ENCODE measurements at regions not wholly inside any gene's neighbourhood (a gene's known extent, or its start where the extent isn't known, plus 50 kb on each side); places are given as distances from the start of the nearest gene placed in this dataset.
"Not testable (repeated sequence)": the region's sequence is repeated elsewhere in the genome, so short reads cannot be mapped to it uniquely, and the experiment has no call there.

DNA sequence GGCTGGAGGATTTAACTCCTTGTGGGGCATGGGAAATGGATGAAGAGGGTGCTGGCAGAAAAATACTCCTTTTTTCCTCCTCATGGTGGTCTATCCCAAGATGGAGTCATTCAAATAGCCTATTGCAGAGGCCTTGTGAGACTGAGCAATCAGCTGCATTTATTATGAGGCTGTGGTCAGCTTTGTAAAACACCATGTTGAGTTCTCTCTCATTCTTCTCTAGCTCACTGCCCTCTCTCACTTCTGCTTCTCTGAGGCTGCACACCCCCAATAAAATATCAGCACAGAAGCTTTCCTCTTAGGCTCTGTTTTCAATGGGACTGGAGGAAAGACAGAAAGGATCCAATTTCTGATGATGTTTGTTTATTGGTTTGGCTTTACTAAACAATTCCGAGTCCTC is 467.1 kb downstream of the ADCYAP1 start (continued):
- TF ChIP-seq, protein P1, sequence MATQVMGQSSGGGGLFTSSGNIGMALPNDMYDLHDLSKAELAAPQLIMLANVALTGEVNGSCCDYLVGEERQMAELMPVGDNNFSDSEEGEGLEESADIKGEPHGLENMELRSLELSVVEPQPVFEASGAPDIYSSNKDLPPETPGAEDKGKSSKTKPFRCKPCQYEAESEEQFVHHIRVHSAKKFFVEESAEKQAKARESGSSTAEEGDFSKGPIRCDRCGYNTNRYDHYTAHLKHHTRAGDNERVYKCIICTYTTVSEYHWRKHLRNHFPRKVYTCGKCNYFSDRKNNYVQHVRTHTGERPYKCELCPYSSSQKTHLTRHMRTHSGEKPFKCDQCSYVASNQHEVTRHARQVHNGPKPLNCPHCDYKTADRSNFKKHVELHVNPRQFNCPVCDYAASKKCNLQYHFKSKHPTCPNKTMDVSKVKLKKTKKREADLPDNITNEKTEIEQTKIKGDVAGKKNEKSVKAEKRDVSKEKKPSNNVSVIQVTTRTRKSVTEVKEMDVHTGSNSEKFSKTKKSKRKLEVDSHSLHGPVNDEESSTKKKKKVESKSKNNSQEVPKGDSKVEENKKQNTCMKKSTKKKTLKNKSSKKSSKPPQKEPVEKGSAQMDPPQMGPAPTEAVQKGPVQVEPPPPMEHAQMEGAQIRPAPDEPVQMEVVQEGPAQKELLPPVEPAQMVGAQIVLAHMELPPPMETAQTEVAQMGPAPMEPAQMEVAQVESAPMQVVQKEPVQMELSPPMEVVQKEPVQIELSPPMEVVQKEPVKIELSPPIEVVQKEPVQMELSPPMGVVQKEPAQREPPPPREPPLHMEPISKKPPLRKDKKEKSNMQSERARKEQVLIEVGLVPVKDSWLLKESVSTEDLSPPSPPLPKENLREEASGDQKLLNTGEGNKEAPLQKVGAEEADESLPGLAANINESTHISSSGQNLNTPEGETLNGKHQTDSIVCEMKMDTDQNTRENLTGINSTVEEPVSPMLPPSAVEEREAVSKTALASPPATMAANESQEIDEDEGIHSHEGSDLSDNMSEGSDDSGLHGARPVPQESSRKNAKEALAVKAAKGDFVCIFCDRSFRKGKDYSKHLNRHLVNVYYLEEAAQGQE (IDR thresholded peaks at IDR 0.05; ENCODE audit: low read depth, low read length): no peak
- TF ChIP-seq CHD2 (IDR thresholded peaks at IDR 0.05; ENCODE audit: low read length, partially characterized antibody) (no peak), POLR2AphosphoS5 (IDR thresholded peaks at IDR 0.05; ENCODE audit: low read depth, low read length) (no peak), FOXJ3 (CRISPR knock-in tag; IDR thresholded peaks at IDR 0.05) (no peak)
- TF ChIP-seq, protein P2, sequence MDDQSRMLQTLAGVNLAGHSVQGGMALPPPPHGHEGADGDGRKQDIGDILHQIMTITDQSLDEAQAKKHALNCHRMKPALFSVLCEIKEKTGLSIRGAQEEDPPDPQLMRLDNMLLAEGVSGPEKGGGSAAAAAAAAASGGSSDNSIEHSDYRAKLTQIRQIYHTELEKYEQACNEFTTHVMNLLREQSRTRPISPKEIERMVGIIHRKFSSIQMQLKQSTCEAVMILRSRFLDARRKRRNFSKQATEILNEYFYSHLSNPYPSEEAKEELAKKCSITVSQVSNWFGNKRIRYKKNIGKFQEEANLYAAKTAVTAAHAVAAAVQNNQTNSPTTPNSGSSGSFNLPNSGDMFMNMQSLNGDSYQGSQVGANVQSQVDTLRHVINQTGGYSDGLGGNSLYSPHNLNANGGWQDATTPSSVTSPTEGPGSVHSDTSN (IDR thresholded peaks at IDR 0.05): no peak

DNA sequence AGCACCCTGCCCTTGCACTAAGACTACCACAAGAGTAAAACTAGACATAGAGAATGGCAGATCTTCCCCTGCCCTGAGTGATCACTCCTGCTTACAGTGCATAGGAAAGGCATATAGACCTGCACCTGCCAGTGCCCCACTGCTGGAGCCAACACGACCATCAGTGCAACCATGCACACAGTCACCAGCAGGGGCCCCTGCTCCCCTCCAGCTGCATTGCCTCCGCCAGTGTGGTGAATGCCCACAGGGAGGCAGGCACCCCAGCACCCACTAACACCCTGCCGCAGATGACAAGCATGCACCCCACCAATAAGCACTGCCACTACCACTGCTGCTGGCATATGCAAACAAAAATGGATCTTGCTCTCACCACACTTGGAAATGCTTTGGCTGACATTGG is 478.8 kb downstream of the ADCYAP1 start:
- no peaks in the 10 kb centered on the region for H3K36me3 ChIP-seq (replicated peaks in 1 of 2; ENCODE audit: control insufficient read depth in 1 of 2, insufficient read depth in 2 of 2, low read length in 1 of 2)
- H3F3A ChIP-seq (replicated peaks; ENCODE audit: insufficient read depth): no peaks in the 10 kb centered on the region
- DNase-seq: no peak
- H3K4me3 ChIP-seq (ENCODE audit: low read depth in 2 of 2, low read length in 1 of 2): no peak overlapping the region
- H3K4me1 ChIP-seq (ENCODE audit: control insufficient read depth in 1 of 2, insufficient read depth in 2 of 2, low read depth in 1 of 2, low read length in 1 of 2): no peaks in the 10 kb centered on the region
- no peak overlapping the region for H2AFZ ChIP-seq (ENCODE audit: low read depth)
- H3K9me3 ChIP-seq: peaks cover 4% of the 10 kb centered on the region; the same call in 1 of the 2 replicates
- TF ChIP-seq, protein P3, sequence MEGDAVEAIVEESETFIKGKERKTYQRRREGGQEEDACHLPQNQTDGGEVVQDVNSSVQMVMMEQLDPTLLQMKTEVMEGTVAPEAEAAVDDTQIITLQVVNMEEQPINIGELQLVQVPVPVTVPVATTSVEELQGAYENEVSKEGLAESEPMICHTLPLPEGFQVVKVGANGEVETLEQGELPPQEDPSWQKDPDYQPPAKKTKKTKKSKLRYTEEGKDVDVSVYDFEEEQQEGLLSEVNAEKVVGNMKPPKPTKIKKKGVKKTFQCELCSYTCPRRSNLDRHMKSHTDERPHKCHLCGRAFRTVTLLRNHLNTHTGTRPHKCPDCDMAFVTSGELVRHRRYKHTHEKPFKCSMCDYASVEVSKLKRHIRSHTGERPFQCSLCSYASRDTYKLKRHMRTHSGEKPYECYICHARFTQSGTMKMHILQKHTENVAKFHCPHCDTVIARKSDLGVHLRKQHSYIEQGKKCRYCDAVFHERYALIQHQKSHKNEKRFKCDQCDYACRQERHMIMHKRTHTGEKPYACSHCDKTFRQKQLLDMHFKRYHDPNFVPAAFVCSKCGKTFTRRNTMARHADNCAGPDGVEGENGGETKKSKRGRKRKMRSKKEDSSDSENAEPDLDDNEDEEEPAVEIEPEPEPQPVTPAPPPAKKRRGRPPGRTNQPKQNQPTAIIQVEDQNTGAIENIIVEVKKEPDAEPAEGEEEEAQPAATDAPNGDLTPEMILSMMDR (IDR thresholded peaks at IDR 0.05): no peak
- no peak for TF ChIP-seq GABPA (IDR thresholded peaks at IDR 0.05; ENCODE audit: low read depth)
- TF ChIP-seq, protein P4, sequence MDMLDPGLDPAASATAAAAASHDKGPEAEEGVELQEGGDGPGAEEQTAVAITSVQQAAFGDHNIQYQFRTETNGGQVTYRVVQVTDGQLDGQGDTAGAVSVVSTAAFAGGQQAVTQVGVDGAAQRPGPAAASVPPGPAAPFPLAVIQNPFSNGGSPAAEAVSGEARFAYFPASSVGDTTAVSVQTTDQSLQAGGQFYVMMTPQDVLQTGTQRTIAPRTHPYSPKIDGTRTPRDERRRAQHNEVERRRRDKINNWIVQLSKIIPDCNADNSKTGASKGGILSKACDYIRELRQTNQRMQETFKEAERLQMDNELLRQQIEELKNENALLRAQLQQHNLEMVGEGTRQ (IDR thresholded peaks at IDR 0.05; ENCODE audit: borderline replicate concordance, low read depth, low read length): no peak
- TF ChIP-seq, protein P5, sequence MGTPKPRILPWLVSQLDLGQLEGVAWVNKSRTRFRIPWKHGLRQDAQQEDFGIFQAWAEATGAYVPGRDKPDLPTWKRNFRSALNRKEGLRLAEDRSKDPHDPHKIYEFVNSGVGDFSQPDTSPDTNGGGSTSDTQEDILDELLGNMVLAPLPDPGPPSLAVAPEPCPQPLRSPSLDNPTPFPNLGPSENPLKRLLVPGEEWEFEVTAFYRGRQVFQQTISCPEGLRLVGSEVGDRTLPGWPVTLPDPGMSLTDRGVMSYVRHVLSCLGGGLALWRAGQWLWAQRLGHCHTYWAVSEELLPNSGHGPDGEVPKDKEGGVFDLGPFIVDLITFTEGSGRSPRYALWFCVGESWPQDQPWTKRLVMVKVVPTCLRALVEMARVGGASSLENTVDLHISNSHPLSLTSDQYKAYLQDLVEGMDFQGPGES (IDR thresholded peaks at IDR 0.05; ENCODE audit: low read depth, low read length): no peak
- TF ChIP-seq POLR2AphosphoS5 (IDR thresholded peaks at IDR 0.05; ENCODE audit: low read depth, low read length): no peak
- no peak for TF ChIP-seq FOXJ3 (CRISPR knock-in tag; IDR thresholded peaks at IDR 0.05)
- TF ChIP-seq FOXM1 (IDR thresholded peaks at IDR 0.05; ENCODE audit: low read depth): no peak
- TF ChIP-seq EP300 (IDR thresholded peaks at IDR 0.05; ENCODE audit: borderline replicate concordance in 1 of 2, low read depth in 1 of 2, low read length in 1 of 2): no peak
- TF ChIP-seq JUND (IDR thresholded peaks at IDR 0.05): no peak
- TF ChIP-seq, protein P6, sequence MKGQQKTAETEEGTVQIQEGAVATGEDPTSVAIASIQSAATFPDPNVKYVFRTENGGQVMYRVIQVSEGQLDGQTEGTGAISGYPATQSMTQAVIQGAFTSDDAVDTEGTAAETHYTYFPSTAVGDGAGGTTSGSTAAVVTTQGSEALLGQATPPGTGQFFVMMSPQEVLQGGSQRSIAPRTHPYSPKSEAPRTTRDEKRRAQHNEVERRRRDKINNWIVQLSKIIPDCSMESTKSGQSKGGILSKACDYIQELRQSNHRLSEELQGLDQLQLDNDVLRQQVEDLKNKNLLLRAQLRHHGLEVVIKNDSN (IDR thresholded peaks at IDR 0.05; ENCODE audit: borderline replicate concordance, low read depth): no peak
- TF ChIP-seq CHD2 (IDR thresholded peaks at IDR 0.05; ENCODE audit: low read length, partially characterized antibody): no peak
- no peaks in the 10 kb centered on the region for H3K9me2 ChIP-seq
- POLR2A ChIA-PET: no interaction called here
- no peak overlapping the region for H3K4me2 ChIP-seq
- 20% methylated on average over 1 of the region's 3 CpGs for WGBS (ENCODE audit: low lambda C conversion rate)
- no peaks in the 10 kb centered on the region for H3K27me3 ChIP-seq (ENCODE audit: insufficient read depth)
- H3K27ac ChIP-seq (ENCODE audit: low read depth in 2 of 2, low read length in 1 of 2): no peak overlapping the region
- H3K79me2 ChIP-seq (ENCODE audit: insufficient read depth): no peaks in the 10 kb centered on the region
- H4K20me1 ChIP-seq (ENCODE audit: insufficient read depth): no peaks in the 10 kb centered on the region
- H3K9ac ChIP-seq: no peak overlapping the region
- CTCF ChIA-PET: no interaction called here

DNA sequence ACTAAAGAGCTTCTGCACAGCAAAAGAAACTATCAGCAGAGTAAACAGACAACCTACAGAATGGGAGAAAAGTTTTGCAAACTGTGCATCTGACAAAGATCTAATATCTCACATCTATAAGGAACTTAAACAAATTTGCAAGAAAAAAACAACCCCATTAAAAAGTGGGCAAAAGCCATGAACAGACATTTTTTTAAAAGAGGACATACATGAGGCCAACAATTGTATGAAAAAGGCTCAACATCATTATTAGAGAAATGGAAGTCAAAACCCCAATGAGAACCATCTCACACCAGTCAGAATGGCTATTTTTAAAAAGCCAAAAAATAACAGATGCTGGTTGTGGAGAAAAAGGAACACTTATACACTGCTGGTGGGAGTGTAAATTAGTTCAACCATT is 483.8 kb downstream of the ADCYAP1 start:
- H3K4me3 ChIP-seq (ENCODE audit: low read depth in 2 of 2, low read length in 1 of 2); POLR2A ChIA-PET; H4K20me1 ChIP-seq (ENCODE audit: insufficient read depth); H3K4me1 ChIP-seq (ENCODE audit: control insufficient read depth in 1 of 2, insufficient read depth in 2 of 2, low read depth in 1 of 2, low read length in 1 of 2); CTCF ChIA-PET; H3K9me3 ChIP-seq; H3K27ac ChIP-seq (ENCODE audit: low read depth in 2 of 2, low read length in 1 of 2); H3K27me3 ChIP-seq (ENCODE audit: insufficient read depth); H3K79me2 ChIP-seq (ENCODE audit: insufficient read depth); H3K9me2 ChIP-seq; H3F3A ChIP-seq (replicated peaks; ENCODE audit: insufficient read depth); H2AFZ ChIP-seq (ENCODE audit: low read depth); H3K36me3 ChIP-seq (replicated peaks in 1 of 2; ENCODE audit: control insufficient read depth in 1 of 2, insufficient read depth in 2 of 2, low read length in 1 of 2); H3K4me2 ChIP-seq; DNase-seq; H3K9ac ChIP-seq: not testable (repeated sequence)

Measured in SK-N-SH (cell line).